ENCODE measurements at regions not wholly inside any gene's neighbourhood (a gene's known extent, or its start where the extent isn't known, plus 50 kb on each side); places are given as distances from the start of the nearest gene placed in this dataset.

DNA sequence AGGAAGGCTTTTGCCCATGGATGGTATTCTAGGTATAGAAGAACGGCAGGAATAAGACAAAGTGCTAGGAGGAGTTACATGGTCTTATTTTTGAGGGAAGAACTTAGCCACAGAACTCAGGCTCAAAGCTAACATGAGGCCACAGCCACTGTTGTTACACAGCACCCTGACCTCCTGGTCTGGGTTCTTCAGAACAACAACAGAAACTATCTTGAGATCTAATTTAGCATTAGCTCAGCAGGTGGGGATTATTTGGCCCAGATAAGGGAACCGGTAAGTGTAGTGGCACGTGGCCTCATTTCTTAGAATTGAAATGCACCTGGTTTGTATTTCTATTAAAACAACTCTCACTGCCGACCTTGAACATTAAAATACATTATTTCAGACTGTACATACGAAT, 1168.7 kb upstream of the SEMA6A start:
- Histone ChIP-seq H3K4me2 (ENCODE audit: control insufficient read depth, insufficient read depth) (no peak overlapping the region), H2AFZ (ENCODE audit: control insufficient read depth, low read depth, low read length) (no peak overlapping the region), H3K4me1 (ENCODE audit: control insufficient read depth, insufficient read depth, low read length) (no peaks in the 10 kb centered on the region), H3K27ac (ENCODE audit: control insufficient read depth, insufficient read depth) (no peak overlapping the region), H3K4me3 (no peak overlapping the region), H4K20me1 (ENCODE audit: control insufficient read depth, insufficient read depth) (no peaks in the 10 kb centered on the region), H3K27me3 (replicated peaks in 1 of 2; ENCODE audit: control insufficient read depth in 2 of 2, insufficient read depth in 2 of 2, low read length in 1 of 2) (no peaks in the 10 kb centered on the region), H3K9ac (ENCODE audit: control insufficient read depth, insufficient read depth, low read length) (no peak overlapping the region), H3K79me2 (ENCODE audit: control insufficient read depth, insufficient read depth, low read length) (no peaks in the 10 kb centered on the region), H3K36me3 (ENCODE audit: control insufficient read depth in 2 of 2, insufficient read depth in 2 of 2, low read length in 1 of 2) (no peaks in the 10 kb centered on the region), H3K9me3 (replicated peaks; ENCODE audit: control insufficient read depth, insufficient read depth, low read length) (no peaks in the 10 kb centered on the region)
- intact Hi-C loops (cut with micrococcal nuclease; ENCODE audit: unreplicated experiment) (no loop called here), in situ Hi-C loops (cut with MboI) (no loop called here)
- CTCF ChIA-PET, result no interaction called here
- WGBS (ENCODE audit: insufficient coverage, insufficient replicate concordance, low lambda C conversion rate, missing lambda C conversion rate), result 30% methylated on average over 5 of the region's 5 CpGs
- RAD21 ChIA-PET (ENCODE audit: unreplicated experiment), result no interaction called here
- BruUV-seq (replicated peaks), result no TSS peak
- SMC1A ChIA-PET (ENCODE audit: uncharacterized antibody, unreplicated experiment), result no interaction called here
- POLR2A ChIA-PET, result no interaction called here
- FAIRE-seq (no peak), DNase-seq (ENCODE audit: low read depth, low spot score) (no peak), ATAC-seq (no peak)
- TF ChIP-seq LARP7 (IDR thresholded peaks at IDR 0.05) (no peak), SP1 (IDR thresholded peaks at IDR 0.05; ENCODE audit: low read depth, low read length) (no peak), SMC3 (IDR thresholded peaks at IDR 0.05; ENCODE audit: borderline replicate concordance, low read length) (no peak), POLR2AphosphoS2 (IDR thresholded peaks at IDR 0.05; ENCODE audit: low read depth, low read length) (no peak), CBX5 (IDR thresholded peaks at IDR 0.05; ENCODE audit: low read depth) (no peak), SREBF2 (IDR thresholded peaks at IDR 0.05; ENCODE audit: low read length) (no peak), ZNF217 (IDR thresholded peaks at IDR 0.05) (no peak), NR2C1 (IDR thresholded peaks at IDR 0.05) (no peak), RAD21 (IDR thresholded peaks at IDR 0.05; ENCODE audit: insufficient read depth, low read depth, low read length) (no peak), SMAD5 (IDR thresholded peaks at IDR 0.05; ENCODE audit: low read depth) (no peak), EZH2 (IDR thresholded peaks at IDR 0.05; ENCODE audit: borderline replicate concordance, control insufficient read depth, low read depth, low read length) (no peak), MTA2 (IDR thresholded peaks at IDR 0.05; ENCODE audit: low read depth) (no peak)
- TF ChIP-seq, protein P1, sequence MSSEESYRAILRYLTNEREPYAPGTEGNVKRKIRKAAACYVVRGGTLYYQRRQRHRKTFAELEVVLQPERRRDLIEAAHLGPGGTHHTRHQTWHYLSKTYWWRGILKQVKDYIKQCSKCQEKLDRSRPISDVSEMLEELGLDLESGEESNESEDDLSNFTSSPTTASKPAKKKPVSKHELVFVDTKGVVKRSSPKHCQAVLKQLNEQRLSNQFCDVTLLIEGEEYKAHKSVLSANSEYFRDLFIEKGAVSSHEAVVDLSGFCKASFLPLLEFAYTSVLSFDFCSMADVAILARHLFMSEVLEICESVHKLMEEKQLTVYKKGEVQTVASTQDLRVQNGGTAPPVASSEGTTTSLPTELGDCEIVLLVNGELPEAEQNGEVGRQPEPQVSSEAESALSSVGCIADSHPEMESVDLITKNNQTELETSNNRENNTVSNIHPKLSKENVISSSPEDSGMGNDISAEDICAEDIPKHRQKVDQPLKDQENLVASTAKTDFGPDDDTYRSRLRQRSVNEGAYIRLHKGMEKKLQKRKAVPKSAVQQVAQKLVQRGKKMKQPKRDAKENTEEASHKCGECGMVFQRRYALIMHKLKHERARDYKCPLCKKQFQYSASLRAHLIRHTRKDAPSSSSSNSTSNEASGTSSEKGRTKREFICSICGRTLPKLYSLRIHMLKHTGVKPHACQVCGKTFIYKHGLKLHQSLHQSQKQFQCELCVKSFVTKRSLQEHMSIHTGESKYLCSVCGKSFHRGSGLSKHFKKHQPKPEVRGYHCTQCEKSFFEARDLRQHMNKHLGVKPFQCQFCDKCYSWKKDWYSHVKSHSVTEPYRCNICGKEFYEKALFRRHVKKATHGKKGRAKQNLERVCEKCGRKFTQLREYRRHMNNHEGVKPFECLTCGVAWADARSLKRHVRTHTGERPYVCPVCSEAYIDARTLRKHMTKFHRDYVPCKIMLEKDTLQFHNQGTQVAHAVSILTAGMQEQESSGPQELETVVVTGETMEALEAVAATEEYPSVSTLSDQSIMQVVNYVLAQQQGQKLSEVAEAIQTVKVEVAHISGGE (CRISPR knock-in tag; IDR thresholded peaks at IDR 0.05), result no peak
- TF ChIP-seq, protein P2, sequence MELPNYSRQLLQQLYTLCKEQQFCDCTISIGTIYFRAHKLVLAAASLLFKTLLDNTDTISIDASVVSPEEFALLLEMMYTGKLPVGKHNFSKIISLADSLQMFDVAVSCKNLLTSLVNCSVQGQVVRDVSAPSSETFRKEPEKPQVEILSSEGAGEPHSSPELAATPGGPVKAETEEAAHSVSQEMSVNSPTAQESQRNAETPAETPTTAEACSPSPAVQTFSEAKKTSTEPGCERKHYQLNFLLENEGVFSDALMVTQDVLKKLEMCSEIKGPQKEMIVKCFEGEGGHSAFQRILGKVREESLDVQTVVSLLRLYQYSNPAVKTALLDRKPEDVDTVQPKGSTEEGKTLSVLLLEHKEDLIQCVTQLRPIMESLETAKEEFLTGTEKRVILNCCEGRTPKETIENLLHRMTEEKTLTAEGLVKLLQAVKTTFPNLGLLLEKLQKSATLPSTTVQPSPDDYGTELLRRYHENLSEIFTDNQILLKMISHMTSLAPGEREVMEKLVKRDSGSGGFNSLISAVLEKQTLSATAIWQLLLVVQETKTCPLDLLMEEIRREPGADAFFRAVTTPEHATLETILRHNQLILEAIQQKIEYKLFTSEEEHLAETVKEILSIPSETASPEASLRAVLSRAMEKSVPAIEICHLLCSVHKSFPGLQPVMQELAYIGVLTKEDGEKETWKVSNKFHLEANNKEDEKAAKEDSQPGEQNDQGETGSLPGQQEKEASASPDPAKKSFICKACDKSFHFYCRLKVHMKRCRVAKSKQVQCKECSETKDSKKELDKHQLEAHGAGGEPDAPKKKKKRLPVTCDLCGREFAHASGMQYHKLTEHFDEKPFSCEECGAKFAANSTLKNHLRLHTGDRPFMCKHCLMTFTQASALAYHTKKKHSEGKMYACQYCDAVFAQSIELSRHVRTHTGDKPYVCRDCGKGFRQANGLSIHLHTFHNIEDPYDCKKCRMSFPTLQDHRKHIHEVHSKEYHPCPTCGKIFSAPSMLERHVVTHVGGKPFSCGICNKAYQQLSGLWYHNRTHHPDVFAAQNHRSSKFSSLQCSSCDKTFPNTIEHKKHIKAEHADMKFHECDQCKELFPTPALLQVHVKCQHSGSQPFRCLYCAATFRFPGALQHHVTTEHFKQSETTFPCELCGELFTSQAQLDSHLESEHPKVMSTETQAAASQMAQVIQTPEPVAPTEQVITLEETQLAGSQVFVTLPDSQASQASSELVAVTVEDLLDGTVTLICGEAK (IDR thresholded peaks at IDR 0.05; ENCODE audit: borderline replicate concordance), result no peak
- TF ChIP-seq, protein P3, sequence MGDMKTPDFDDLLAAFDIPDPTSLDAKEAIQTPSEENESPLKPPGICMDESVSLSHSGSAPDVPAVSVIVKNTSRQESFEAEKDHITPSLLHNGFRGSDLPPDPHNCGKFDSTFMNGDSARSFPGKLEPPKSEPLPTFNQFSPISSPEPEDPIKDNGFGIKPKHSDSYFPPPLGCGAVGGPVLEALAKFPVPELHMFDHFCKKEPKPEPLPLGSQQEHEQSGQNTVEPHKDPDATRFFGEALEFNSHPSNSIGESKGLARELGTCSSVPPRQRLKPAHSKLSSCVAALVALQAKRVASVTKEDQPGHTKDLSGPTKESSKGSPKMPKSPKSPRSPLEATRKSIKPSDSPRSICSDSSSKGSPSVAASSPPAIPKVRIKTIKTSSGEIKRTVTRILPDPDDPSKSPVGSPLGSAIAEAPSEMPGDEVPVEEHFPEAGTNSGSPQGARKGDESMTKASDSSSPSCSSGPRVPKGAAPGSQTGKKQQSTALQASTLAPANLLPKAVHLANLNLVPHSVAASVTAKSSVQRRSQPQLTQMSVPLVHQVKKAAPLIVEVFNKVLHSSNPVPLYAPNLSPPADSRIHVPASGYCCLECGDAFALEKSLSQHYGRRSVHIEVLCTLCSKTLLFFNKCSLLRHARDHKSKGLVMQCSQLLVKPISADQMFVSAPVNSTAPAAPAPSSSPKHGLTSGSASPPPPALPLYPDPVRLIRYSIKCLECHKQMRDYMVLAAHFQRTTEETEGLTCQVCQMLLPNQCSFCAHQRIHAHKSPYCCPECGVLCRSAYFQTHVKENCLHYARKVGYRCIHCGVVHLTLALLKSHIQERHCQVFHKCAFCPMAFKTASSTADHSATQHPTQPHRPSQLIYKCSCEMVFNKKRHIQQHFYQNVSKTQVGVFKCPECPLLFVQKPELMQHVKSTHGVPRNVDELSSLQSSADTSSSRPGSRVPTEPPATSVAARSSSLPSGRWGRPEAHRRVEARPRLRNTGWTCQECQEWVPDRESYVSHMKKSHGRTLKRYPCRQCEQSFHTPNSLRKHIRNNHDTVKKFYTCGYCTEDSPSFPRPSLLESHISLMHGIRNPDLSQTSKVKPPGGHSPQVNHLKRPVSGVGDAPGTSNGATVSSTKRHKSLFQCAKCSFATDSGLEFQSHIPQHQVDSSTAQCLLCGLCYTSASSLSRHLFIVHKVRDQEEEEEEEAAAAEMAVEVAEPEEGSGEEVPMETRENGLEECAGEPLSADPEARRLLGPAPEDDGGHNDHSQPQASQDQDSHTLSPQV (IDR thresholded peaks at IDR 0.05), result no peak

Measured in GM12878 (cell line).